Germinal center (tissue), 1 donor: ENCODE measurements at regions not wholly inside any gene's neighbourhood (a gene's known extent, or its start where the extent isn't known, plus 50 kb on each side); places are given as distances from the start of the nearest gene placed in this dataset.
A peak's percentile ranks its signal among the peaks of the same experiment; 100 is the strongest.
"Not testable (repeated sequence)": the region's sequence is repeated elsewhere in the genome, so short reads cannot be mapped to it uniquely, and the experiment has no call there.

Experiments
- DNase-seq: peaks from one replicate; pipeline ENCODE4 v3.0.0; 2012; ENCODE audit warnings: mixed read lengths, low spot score

GRCh38 chr11:106152013-106152412, 74.6 kb downstream of the AASDHPPT start:
- DNase-seq, result no peak

DNA sequence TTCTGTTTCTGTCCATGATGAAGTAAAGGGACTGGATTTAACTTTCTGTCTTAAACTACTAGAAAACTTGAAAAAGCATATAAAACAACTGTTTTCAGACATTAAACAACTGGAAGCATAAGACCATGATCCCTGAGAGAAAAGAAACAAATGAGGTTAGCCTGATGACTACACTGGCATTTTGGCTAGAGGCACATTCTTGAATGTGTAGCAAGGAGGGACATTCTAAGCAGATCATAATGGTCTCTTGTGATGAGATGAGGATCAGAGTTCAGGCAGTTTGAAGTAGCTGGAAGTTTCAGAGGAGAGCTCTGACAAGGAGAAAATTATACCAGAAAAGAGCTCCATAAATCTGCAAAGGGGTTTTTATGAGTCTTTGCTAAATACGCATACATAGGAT, 75.4 kb downstream of the AASDHPPT start:
- no peak for DNase-seq

GRCh38 chr11:106156290-106156937, 79.0 kb downstream of the AASDHPPT start:
- DNase-seq, result peak; percentile 2

GRCh38 chr11:106158406-106158805, 80.9 kb downstream of the AASDHPPT start:
- DNase-seq, result no peak

GRCh38 chr11:106159836-106160235, 82.4 kb downstream of the AASDHPPT start:
- DNase-seq, result no peak

DNA sequence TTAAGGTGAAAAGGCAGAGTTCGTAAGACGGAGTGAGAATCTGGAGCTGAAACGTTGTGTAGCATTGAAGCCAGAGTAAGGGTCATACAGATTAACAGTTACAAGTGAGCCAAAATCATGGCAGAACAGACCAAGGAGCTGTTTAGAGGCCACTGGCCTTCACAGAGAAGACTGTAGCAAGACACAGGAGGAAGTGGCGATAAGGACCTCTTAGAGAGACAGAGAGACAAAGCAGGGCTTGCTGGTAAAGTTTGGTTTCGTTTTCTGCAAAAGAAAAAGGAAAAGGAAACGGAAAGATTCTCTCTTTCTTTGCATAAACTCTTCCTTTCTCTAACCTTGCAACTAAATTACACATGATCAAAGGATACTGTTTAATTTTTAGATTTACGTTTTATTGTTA, 83.0 kb downstream of the AASDHPPT start:
- no peak for DNase-seq

GRCh38 chr11:106161775-106162634, 84.5 kb downstream of the AASDHPPT start:
- no peak for DNase-seq

DNA sequence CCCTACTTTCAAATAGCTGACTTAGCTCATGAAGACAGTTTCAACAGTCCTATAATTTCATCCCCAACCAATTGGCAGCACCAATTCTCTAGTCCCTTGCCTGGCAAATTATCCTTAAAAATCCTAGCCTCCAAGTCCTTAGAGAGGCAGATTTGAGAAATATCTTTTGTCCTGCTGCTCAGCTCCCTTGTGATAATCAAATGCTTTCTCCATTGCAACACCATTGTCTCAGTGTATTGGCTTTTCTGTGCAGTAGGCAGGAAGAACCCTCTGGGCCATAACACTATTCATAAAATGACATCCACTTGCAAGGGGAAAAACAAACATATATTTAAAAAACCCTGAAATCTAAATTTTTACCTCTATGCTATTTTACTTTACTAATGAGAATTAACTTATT, 89.6 kb downstream of the AASDHPPT start:
- DNase-seq, result no peak

DNA sequence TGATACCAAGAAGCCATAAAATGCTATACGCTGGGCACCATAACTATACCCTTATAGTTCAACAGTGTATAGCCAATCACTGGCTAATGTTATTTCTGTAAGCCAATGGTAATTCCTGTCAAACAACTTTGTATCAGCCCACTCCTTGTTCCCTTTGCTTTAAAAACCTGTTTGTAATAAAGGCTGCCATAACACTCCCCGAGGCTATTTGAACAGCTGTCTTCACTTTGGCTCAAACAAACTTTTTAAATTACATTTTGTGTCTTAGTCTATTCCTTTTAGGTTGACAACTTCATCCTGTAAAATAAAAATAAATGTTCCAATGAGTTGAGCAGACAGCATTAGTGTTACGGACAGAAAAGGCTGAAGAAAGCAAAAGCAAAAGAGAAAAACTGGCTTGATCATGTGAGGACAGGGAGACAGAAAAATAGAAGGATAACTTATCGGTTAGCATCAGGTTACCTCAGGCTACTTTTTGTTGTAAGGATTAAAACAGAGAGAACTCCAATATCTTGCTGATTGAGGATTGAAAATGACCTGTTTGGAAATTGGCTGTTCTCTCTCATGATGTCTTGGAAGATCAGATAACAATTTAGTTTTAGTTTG, 95.0 kb downstream of the AASDHPPT start:
- no peak for DNase-seq

DNA sequence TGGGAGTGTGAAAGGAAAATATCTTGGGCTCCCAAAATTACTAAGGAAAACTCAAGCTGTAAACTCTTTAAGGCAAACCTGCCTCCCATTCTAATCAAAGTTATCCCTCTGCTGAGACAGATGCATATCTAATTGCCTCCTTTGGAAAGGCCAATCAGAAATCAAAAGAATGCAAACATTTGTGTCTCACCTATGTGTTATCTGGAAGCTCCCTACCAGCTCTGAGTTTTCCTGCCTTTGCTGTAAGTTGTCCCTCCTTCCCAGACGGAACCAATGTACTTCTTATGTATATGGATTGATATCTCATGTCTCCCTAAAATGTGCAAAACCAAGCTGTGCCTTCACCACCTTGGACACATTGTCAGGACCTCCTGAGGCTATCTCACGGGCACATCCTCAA, 95.8 kb downstream of the AASDHPPT start:
- DNase-seq, result no peak

DNA sequence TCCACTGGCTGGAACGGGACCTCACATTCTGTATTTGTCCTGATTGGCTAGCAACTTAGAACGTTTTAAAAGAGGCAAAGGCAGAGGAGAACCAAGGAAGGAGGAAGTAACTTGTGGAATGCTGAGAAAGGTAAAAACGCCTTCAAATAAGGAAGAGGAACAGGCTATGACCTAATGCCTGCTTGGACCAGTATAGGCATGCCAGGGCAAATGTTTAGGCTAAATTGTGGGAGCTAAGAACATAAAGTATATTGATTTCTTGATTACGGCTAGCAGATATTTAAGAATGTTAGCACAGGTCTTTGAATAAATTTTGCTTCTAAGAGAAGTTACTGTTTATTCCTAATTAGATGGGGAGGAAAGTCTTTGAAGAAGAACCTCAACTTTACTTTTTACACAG, 96.5 kb downstream of the AASDHPPT start:
- DNase-seq, result not testable (repeated sequence)

- DNase-seq, result no peak
These were observed 99.4 kb downstream of the AASDHPPT start for GRCh38 chr11:106176817-106177216.

DNA sequence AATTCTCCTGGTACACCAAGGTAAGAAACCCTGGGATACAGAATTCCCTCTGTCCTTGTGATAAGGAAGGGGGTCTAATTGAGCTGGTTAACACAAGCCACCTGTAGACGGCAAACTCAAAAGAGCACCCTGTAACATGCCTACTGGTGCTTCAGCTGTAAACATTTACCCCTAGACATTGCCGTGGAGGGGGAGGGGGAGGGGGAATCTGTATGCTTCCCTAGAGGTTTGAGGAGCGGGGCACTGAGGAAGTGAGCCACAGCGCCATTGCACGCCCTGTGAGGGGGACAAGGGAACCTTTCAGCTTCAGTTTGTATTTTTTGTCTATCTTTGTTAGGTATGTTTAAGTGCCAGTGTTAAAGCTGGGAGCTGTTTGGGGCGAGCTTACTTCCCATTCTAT, 99.8 kb downstream of the AASDHPPT start:
- no peak for DNase-seq

DNA sequence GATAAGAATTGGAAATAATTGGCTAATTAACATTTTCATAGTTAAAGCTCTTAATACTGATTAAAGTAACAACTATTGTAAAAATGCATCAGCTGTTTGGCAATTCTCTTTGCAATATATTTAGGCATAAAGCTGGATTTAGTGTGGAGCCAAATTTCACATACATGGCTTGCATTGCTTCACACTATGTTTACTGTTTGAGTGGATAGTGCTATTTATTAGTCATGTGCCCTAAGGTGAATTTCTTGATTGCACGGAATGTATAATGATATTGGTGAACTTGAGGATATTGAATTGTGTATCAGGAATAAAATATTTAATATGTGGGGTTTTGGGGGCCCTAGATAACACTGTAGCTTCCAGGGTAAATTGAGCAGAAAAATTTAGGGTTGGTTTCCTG, 100.9 kb downstream of the AASDHPPT start:
- no peak for DNase-seq

DNA sequence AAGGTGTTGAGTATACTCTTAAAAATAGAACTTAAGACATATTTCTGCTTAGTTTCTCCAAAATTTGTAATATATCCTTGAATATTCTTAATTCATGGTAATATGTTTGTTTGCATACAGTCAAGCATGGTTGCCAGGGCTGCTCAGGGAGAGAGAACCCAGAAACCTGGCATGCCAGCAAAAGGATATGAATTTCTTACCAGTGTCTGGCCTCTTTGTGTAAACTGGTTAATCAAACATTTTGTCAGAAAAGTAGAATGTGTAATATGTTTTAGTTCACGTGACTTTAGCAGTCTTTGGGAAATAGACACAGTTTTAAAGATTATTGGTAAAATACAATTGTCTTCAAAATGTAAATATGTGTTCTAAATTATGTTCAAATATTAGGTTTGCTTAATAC, 101.6 kb downstream of the AASDHPPT start:
- DNase-seq, result no peak

DNA sequence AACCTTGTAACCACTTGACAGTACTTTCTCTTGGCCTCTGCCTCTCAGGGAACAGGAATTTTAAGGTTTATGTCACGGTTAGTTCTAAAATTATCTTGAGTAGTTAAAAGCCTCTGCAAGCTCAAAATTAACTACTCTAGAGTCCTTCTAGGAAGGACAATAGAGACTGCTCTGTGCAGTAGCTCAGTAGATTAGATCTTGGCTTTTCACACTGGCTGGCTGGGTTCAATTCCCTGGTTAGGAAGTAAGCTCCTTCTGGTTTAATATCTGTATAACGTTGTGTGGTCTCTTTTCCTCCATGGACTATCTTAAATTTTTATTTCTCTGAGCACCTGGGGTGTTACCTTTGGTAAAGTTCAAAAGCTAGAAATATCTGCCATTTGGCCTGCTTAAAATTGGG, 109.2 kb downstream of the AASDHPPT start:
- no peak for DNase-seq

GRCh38 chr11:106187860-106188456, 110.5 kb downstream of the AASDHPPT start:
- no peak for DNase-seq

DNA sequence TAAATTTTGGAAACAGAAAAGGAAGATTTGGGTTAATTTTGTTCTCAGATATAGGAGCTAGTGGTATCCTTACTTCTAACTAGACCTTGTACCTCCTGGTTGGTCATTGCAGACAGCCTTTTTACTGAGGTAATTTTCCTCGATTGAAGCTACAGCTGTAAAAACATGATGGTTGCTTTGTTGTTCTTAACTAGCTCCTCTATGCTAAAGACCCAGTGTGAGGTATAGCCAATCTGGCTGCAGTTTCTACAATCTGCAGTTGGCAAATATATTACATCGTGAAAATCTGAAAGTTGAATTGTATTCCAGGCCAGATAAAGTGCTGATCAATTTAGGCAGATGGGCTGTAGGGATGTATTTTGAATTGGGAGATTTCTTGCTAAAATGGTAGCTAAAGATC, 116.5 kb downstream of the AASDHPPT start:
- no peak for DNase-seq

DNA sequence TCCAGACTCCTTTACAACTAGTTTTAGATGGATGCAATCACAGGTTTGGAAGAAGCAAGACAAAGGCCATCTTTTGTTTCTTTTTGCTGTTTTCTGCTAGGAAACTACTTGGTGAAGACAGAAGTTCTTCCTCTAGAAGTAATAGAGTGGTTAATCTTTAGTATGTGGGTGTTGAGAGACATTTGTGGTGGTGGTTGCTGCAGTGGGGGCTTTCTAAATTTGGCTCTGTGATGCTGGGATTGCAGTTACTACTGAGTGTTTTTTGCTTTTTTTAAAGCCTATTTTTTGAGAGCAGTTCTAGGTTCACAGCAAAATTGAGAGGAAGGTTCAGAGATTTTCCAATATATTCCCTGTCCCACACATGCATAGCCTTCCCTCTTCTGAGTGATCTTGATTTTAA, 120.0 kb downstream of the AASDHPPT start:
- no peak for DNase-seq

- DNase-seq, result no peak
These were observed 125.6 kb downstream of the AASDHPPT start for GRCh38 chr11:106202935-106203620.

DNA sequence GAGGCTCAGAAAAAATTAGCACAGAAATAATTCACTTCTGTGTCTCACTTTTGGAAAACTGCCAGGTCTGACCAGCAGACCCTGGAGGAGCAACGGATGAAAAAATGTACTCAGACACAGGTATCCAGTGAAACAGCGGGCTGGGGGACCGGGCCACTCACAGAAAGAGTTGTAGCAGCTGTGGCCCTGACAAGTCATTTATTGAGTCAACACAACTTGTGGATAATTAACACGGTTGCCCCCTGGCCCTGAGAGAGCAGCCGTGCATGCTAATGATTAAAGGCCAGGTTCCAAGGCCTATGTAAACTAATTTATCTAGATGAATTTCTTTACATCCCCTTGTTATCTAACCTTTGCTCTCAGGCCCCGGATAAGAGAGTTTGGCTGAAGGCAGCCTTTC, 131.3 kb downstream of the AASDHPPT start:
- DNase-seq, result no peak

GRCh38 chr11:106212081-106212480, 134.6 kb downstream of the AASDHPPT start:
- DNase-seq, result no peak
